HL-60 (cell line): ENCODE measurements at regions not wholly inside any gene's neighbourhood (a gene's known extent, or its start where the extent isn't known, plus 50 kb on each side); places are given as distances from the start of the nearest gene placed in this dataset.

ENCODE experiments used
- DNase-seq, 2 experiments: peaks; one replicate each; pipeline ENCODE4 v3.0.0-alpha.2; 2010 to 2020; ENCODE audit warnings: low read depth in 1 of 2, low spot score in 1 of 2
- H3K27ac ChIP-seq: fragments of 250-450 bp; sonication (Bioruptor Pico); replicated peaks from 2 replicates; pipeline ENCODE4 v1.5.1; 2020; ENCODE audit warnings: mild to moderate bottlenecking, moderate library complexity
- H3K27me3 ChIP-seq: fragments of 250-450 bp; sonication (Bioruptor Pico); 2 replicates; pipeline ENCODE4 v1.5.1; 2021; ENCODE audit warnings: mild to moderate bottlenecking, moderate library complexity; ENCODE audit not compliant: insufficient read depth, poor library complexity, severe bottlenecking
- H3K4me3 ChIP-seq: replicated peaks from 2 replicates; pipeline ENCODE4 v1.5.1; 2011; ENCODE audit warnings: mild to moderate bottlenecking, control low read depth, low read length; ENCODE audit not compliant: insufficient read depth
- CTCF ChIP-seq: IDR thresholded peaks from one replicate; pipeline ENCODE4 v1.5.1; 2011; ENCODE audit warnings: low read length, control low read depth, inconsistent platforms; ENCODE audit not compliant: insufficient read depth
- GABPA ChIP-seq: IDR thresholded peaks from 2 replicates; pipeline ENCODE4 v1.6.1; 2012; ENCODE audit warnings: low read depth
- POLR2AphosphoS5 ChIP-seq: IDR thresholded peaks from 2 replicates; pipeline ENCODE4 v1.6.1; 2012; ENCODE audit warnings: low read depth
- REST ChIP-seq: IDR thresholded peaks from 2 replicates; pipeline ENCODE4 v1.6.1; 2012; ENCODE audit warnings: low read depth; ENCODE audit not compliant: insufficient replicate concordance
- SPI1 ChIP-seq: IDR thresholded peaks from 2 replicates; pipeline ENCODE4 v1.6.1; 2012; ENCODE audit warnings: low read depth, mild to moderate bottlenecking, borderline replicate concordance

GRCh38 chr4:165668694-165669093, 204.3 kb upstream of the TLL1 start:
- Histone ChIP-seq H3K27ac (no peak overlapping the region), H3K27me3 (no peaks in the 10 kb centered on the region), H3K4me3 (no peak overlapping the region)
- no peak for DNase-seq
- no peak for TF ChIP-seq REST
- TF ChIP-seq CTCF: no peak
- TF ChIP-seq SPI1: no peak
- TF ChIP-seq POLR2AphosphoS5: no peak
- TF ChIP-seq GABPA: no peak

GRCh38 chr4:165677081-165677480, 196.0 kb upstream of the TLL1 start:
- no peak for DNase-seq
- no peak for TF ChIP-seq SPI1
- TF ChIP-seq CTCF: no peak
- no peak for TF ChIP-seq REST
- TF ChIP-seq GABPA: no peak
- no peak for TF ChIP-seq POLR2AphosphoS5
- H3K27me3 ChIP-seq: no peaks in the 10 kb centered on the region

GRCh38 chr4:165678236-165678935, 194.7 kb upstream of the TLL1 start:
- Histone ChIP-seq H3K27me3 (no peaks in the 10 kb centered on the region), H3K27ac (no peak overlapping the region), H3K4me3 (no peak overlapping the region)
- DNase-seq: no peak
- TF ChIP-seq REST: no peak
- no peak for TF ChIP-seq POLR2AphosphoS5
- TF ChIP-seq CTCF: no peak
- TF ChIP-seq SPI1: no peak
- TF ChIP-seq GABPA: no peak

More at GRCh38 chr4:165677081-165677480, 196.0 kb upstream of the TLL1 start:
- H3K4me3 ChIP-seq: no peak overlapping the region
- H3K27ac ChIP-seq: no peak overlapping the region
